ENCODE measurements at regions not wholly inside any gene's neighbourhood (a gene's known extent, or its start where the extent isn't known, plus 50 kb on each side); places are given as distances from the start of the nearest gene placed in this dataset.

GRCh38 chr13:100899720-100900316 lies 225.2 kb upstream of the TMTC4 start:
- Histone ChIP-seq H4K20me1 (no peaks in the 10 kb centered on the region), H3K4me2 (no peak overlapping the region), H3K36me3 (no peaks in the 10 kb centered on the region), H3K9me3 (replicated peaks in 1 of 11) (0 out of 22 replicates have a peak, but pooled peaks cover 0 to 3% (median 0%) of the 10 kb centered on the region in 11 experiments), H3K9ac (no peak overlapping the region), H3K27ac (no peak overlapping the region), H3K4me1 (no peaks in the 10 kb centered on the region), H3K4me3 (no peak overlapping the region), H3K27me3 (no peaks in the 10 kb centered on the region)
- TF ChIP-seq Cebpa-rat (IDR thresholded peaks at IDR 0.05), result no peak

DNA sequence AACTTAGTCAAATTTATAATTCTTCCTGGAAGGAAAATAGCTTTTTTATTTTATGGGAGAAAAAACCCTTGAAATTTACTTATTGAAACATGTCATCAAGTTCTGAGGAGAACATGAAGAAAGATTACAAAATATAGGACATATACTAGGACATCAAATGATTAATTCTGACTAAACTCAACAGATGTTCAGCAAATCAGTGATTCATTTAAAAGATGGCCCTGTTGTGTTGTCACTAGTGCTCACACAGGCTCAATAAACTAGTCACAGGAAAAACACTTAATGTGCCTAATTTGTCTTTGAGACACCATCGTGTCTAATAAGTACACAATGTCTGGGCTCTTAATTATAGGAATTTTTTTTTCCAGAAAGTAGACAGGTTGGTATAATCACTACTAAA lies 223.8 kb upstream of the TMTC4 start:
- no peak overlapping the region for H3K4me2 ChIP-seq

GRCh38 chr13:100895651-100896050 lies 221.1 kb upstream of the TMTC4 start:
- Histone ChIP-seq H3K27ac (no peak overlapping the region), H3K4me2 (no peak overlapping the region), H3K4me3 (no peak overlapping the region), H4K20me1 (no peaks in the 10 kb centered on the region), H3K4me1 (no peaks in the 10 kb centered on the region), H3K9me3 (replicated peaks in 1 of 11) (0 out of 22 replicates have a peak, but pooled peaks cover 0 to 3% (median 0%) of the 10 kb centered on the region in 11 experiments), H3K36me3 (no peaks in the 10 kb centered on the region), H3K27me3 (no peaks in the 10 kb centered on the region), H3K9ac (no peak overlapping the region)
- TF ChIP-seq Cebpa-rat (IDR thresholded peaks at IDR 0.05), result no peak

More for the DNA sequence above, 223.8 kb upstream of the TMTC4 start:
- no peak overlapping the region for H3K27ac ChIP-seq
- no peak overlapping the region for H3K4me3 ChIP-seq
- no peak overlapping the region for H3K9ac ChIP-seq
- H3K27me3 ChIP-seq, result no peaks in the 10 kb centered on the region
- H3K4me1 ChIP-seq, result no peaks in the 10 kb centered on the region
- H4K20me1 ChIP-seq, result no peaks in the 10 kb centered on the region
- TF ChIP-seq Cebpa-rat (IDR thresholded peaks at IDR 0.05), result no peak
- H3K9me3 ChIP-seq (replicated peaks in 1 of 11), result 0 out of 22 replicates have a peak, but pooled peaks cover 0 to 3% (median 0%) of the 10 kb centered on the region in 11 experiments
- no peaks in the 10 kb centered on the region for H3K36me3 ChIP-seq

DNA sequence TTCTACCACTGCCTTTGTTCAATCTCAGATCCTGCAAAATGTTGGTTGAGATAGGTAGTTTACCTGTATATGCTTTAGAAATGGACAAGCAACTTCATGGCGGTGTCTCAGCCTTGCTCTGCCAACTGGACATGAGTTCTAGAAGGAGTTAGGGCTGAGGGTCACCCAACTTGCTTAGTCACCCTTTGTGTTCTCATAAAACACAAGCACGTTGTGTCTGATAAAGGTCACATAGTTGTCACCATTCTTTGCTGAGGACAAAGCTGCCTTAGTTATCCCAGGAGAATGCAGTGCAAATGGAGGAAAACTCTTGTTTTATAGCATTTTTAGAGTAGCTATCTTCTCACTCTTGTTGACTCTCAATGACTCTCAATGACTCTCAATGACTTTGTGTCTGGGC lies 218.4 kb upstream of the TMTC4 start:
- H3K27me3 ChIP-seq, result no peaks in the 10 kb centered on the region
- no peak overlapping the region for H3K27ac ChIP-seq
- H3K4me1 ChIP-seq, result peaks cover 0 to 1% (median under 1%) of the 10 kb centered on the region in 10 experiments; a peak in 8 of 20 replicates
- H3K9me3 ChIP-seq (replicated peaks in 1 of 11), result peaks cover 0 to 6% (median 0%) of the 10 kb centered on the region in 11 experiments; a peak in 3 of 22 replicates
- H3K9ac ChIP-seq, result no peak overlapping the region
- H3K36me3 ChIP-seq, result no peaks in the 10 kb centered on the region
- H3K4me2 ChIP-seq, result no peak overlapping the region
- no peaks in the 10 kb centered on the region for H4K20me1 ChIP-seq
- no peak overlapping the region for H3K4me3 ChIP-seq
- TF ChIP-seq Cebpa-rat (IDR thresholded peaks at IDR 0.05), result no peak

GRCh38 chr13:100890645-100891044 lies 216.1 kb upstream of the TMTC4 start:
- Histone ChIP-seq H3K4me1 (peaks cover 0 to 10% (median 7%) of the 10 kb centered on the region in 10 experiments; a peak in 12 of 20 replicates), H3K9me3 (replicated peaks in 1 of 11) (peaks cover 0 to 6% (median 0%) of the 10 kb centered on the region in 11 experiments; a peak in 3 of 22 replicates), H3K27ac (no peak overlapping the region), H3K4me2 (no peak overlapping the region), H4K20me1 (no peaks in the 10 kb centered on the region), H3K36me3 (no peaks in the 10 kb centered on the region), H3K9ac (no peak overlapping the region), H3K27me3 (no peaks in the 10 kb centered on the region), H3K4me3 (no peak overlapping the region)
- TF ChIP-seq Cebpa-rat (IDR thresholded peaks at IDR 0.05), result no peak

DNA sequence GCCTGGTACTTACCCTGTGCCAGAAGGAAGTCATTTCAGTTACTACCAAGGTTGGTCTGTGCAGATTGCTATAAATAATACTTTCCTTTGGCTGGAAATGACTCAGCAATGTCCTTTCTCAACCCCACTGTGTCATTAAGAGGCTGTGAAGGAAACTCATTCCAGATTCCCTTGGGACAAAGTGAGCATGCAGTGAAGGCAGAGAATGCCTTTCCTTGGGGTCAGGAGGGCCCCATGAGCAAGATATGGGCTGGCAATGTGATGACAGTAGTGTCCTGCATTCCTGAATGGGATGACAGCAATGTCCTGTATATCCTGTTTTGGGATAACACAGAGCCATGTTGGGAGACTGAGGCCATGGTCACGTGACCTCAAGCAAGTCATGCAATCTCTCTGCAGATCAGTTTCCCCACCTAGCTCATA lies 213.1 kb upstream of the TMTC4 start:
- peak overlapping the region in 8 of 11 experiments; percentile 2 to 76 (median 54); a peak in 13 of 22 replicates for H3K4me2 ChIP-seq
- H3K9me3 ChIP-seq (replicated peaks in 1 of 11), result peaks cover 0 to 6% (median 0%) of the 10 kb centered on the region in 11 experiments; a peak in 3 of 22 replicates
- peaks cover 0 to 10% (median 7%) of the 10 kb centered on the region in 10 experiments; a peak in 12 of 20 replicates for H3K4me1 ChIP-seq
- no peak for TF ChIP-seq Cebpa-rat (IDR thresholded peaks at IDR 0.05)
- no peak overlapping the region for H3K27ac ChIP-seq
- H3K27me3 ChIP-seq, result no peaks in the 10 kb centered on the region
- no peak overlapping the region for H3K9ac ChIP-seq
- H4K20me1 ChIP-seq, result no peaks in the 10 kb centered on the region
- no peak overlapping the region for H3K4me3 ChIP-seq
- H3K36me3 ChIP-seq, result no peaks in the 10 kb centered on the region

DNA sequence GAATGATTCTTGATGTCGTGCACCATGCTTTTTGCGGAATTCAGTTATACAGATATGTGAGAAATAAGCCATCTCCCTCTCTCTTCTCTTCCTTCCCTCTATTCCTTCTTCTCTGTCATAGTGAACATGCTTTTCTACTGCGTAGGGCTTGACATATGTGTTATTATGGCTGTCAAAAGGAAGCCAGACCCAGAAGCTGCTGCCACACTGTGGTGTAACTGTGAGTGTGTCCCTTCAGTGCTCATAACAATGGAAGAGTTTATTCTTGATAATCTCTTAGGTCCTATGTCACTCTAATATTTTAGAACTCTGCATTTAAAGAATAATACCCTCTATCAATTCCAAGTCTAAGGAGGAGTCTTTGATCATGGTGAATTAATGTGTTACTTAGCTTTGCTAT lies 208.9 kb upstream of the TMTC4 start:
- no peaks in the 10 kb centered on the region for H3K27me3 ChIP-seq
- no peak for TF ChIP-seq Cebpa-rat (IDR thresholded peaks at IDR 0.05)
- no peaks in the 10 kb centered on the region for H3K9me3 ChIP-seq (replicated peaks in 1 of 11)
- H3K27ac ChIP-seq, result no peak overlapping the region
- H3K4me3 ChIP-seq, result no peak overlapping the region
- H3K4me1 ChIP-seq, result peaks cover 0 to 22% (median 7%) of the 10 kb centered on the region in 10 experiments; a peak in 12 of 20 replicates
- no peaks in the 10 kb centered on the region for H4K20me1 ChIP-seq
- no peaks in the 10 kb centered on the region for H3K36me3 ChIP-seq
- no peak overlapping the region for H3K4me2 ChIP-seq
- no peak overlapping the region for H3K9ac ChIP-seq

- Histone ChIP-seq H3K9me3 (replicated peaks in 1 of 11) (peaks cover 0 to 7% (median 3%) of the 10 kb centered on the region in 11 experiments; a peak in 6 of 22 replicates), H3K27me3 (no peaks in the 10 kb centered on the region), H3K9ac (no peak overlapping the region), H4K20me1 (no peaks in the 10 kb centered on the region), H3K4me3 (no peak overlapping the region), H3K36me3 (no peaks in the 10 kb centered on the region), H3K27ac (no peak overlapping the region), H3K4me2 (no peak overlapping the region), H3K4me1 (peaks cover 0 to 19% (median 0%) of the 10 kb centered on the region in 10 experiments; a peak in 7 of 20 replicates)
- TF ChIP-seq Cebpa-rat (IDR thresholded peaks at IDR 0.05), result 0 out of 22 replicates have a peak, but pooled peaks of 1 of the 11 experiments have one; percentile 26
Measured at GRCh38 chr13:100881291-100881864, 206.8 kb upstream of the TMTC4 start.

DNA sequence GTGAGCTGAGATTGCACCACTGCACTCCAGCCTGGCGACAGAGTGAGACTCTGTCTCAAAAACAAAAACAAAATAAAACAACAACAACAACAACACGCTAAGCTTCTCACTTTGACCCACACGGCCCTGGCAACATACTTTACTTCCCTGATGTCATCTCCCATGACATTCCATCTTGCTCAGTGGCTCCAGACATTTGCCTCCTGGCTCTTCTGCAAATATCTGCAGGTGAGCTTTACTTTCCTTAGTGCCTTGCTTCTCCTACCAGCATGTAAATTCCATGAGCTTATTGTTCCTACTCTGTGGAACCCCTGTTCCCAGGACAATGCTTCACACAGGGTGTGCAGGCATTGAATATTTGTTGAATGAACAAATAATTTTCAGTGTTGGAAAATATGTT lies 205.6 kb upstream of the TMTC4 start:
- H3K4me2 ChIP-seq, result no peak overlapping the region
- H3K27ac ChIP-seq, result no peak overlapping the region
- H3K9me3 ChIP-seq (replicated peaks in 1 of 11), result peaks cover 0 to 13% (median 6%) of the 10 kb centered on the region in 11 experiments; a peak in 7 of 22 replicates
- no peak overlapping the region for H3K9ac ChIP-seq
- no peaks in the 10 kb centered on the region for H3K36me3 ChIP-seq
- peaks cover 0 to 31% (median 5%) of the 10 kb centered on the region in 10 experiments; a peak in 9 of 20 replicates for H3K4me1 ChIP-seq
- no peaks in the 10 kb centered on the region for H3K27me3 ChIP-seq
- no peaks in the 10 kb centered on the region for H4K20me1 ChIP-seq
- no peak overlapping the region for H3K4me3 ChIP-seq
- TF ChIP-seq Cebpa-rat (IDR thresholded peaks at IDR 0.05), result no peak
